Upper lobe of left lung (tissue), 6 donors: ENCODE measurements at regions not wholly inside any gene's neighbourhood (a gene's known extent, or its start where the extent isn't known, plus 50 kb on each side); places are given as distances from the start of the nearest gene placed in this dataset.

Experiments used
- ATAC-seq, 2 donors: fragments of 200-7000 bp; cut with Tn5 transposase; one replicate each; pipeline ENCODE4 v1.9.1; 2022; ENCODE audit warnings: mild to moderate bottlenecking in 2 of 2, moderate library complexity in 2 of 2; ENCODE audit not compliant: low FRiP score in 2 of 2
- DNase-seq, 2 donors: peaks; one replicate each; pipeline ENCODE4 v3.0.0-alpha.2; 2019 to 2020
- H3K27ac ChIP-seq, 4 donors: fragments of 200-600 bp; sonication (generic); one replicate each; pipeline ENCODE4 v1.5.1; 2016 to 2019
- H3K27me3 ChIP-seq, 4 donors: fragments of 200-600 bp; sonication (generic); one replicate each; pipeline ENCODE4 v1.5.1; 2017 to 2019
- H3K36me3 ChIP-seq, 4 donors: fragments of 200-600 bp; sonication (generic); one replicate each; pipeline ENCODE4 v1.5.1; 2016 to 2019
- H3K4me1 ChIP-seq, 4 donors: fragments of 200-600 bp; sonication (generic); one replicate each; pipeline ENCODE4 v1.5.1; 2018 to 2019
- H3K4me3 ChIP-seq, 4 donors: fragments of 200-600 bp; sonication (generic); one replicate each; pipeline ENCODE4 v1.5.1; 2017 to 2019; ENCODE audit warnings: mild to moderate bottlenecking in 2 of 4, moderate library complexity in 1 of 4
- H3K9me3 ChIP-seq, 4 donors: fragments of 200-600 bp; sonication (generic); one replicate each; pipeline ENCODE4 v1.5.1; 2018 to 2019
- EP300 ChIP-seq, 4 donors: sonication (generic); formaldehyde crosslinking; IDR thresholded peaks; one replicate each; pipeline ENCODE4 v1.5.1; 2017; ENCODE audit warnings: antibody characterized with exemption in 4 of 4, control low read depth in 2 of 4
- POLR2A ChIP-seq, 4 donors: fragments of 450-650 bp; IDR thresholded peaks; one replicate each; pipeline ENCODE4 v1.5.1; 2016 to 2017; ENCODE audit warnings: antibody characterized with exemption in 4 of 4, mild to moderate bottlenecking in 2 of 4
- POLR2AphosphoS5 ChIP-seq, 2 donors: sonication (generic); formaldehyde crosslinking; IDR thresholded peaks; one replicate each; pipeline ENCODE4 v1.5.1; 2017; ENCODE audit warnings: antibody characterized with exemption in 2 of 2
- WGBS, 2 donors: methylation state at CpG; one replicate each; pipeline ENCODE4 v1.1.5; 2017 to 2018; 5-methylcytosine and 5-hydroxymethylcytosine counted together
- TF ChIP-seq, protein P1 (sequence below), 6 experiments: fragments of 450-650 bp in 4 of 6; fragments of 200-600 bp in 2 of 6; sonication (generic) in 2 of 6; IDR thresholded peaks; one replicate each; pipeline ENCODE4 v1.5.1; 2016 to 2019; ENCODE audit warnings: antibody characterized with exemption in 6 of 6
- donor health status: DM: no; HTN: no; CAD: no; lungs with moderate emphysema.
- donor health status: DM: no; HTN: yes; CAD: no; lungs with severe emphysema.

DNA sequence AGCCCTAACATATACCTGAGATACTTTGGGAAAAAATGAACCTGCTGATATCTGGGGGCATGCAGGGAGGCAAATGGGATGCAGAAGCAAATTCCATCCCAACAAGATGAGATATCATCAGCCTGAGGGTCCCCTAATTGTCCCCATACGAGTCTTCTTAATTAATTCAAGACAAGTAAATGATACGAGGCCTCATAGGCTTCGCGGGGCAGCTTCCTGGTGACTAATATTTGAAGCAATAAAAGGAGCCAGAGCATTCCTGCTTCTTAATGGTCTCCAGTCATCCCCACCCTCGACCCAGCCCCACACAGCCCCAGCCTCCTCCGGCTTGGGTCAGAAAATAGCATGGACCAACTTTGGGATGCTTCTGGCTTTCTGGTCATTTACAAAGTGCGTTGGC, 99.6 kb upstream of the MSX1 start:
- DNase-seq (no peak), ATAC-seq (no peak)
- H3K27me3 ChIP-seq, result no peaks in the 10 kb centered on the region
- no peak overlapping the region for H3K4me3 ChIP-seq
- no peak overlapping the region for H3K27ac ChIP-seq
- no peaks in the 10 kb centered on the region for H3K4me1 ChIP-seq
- no peaks in the 10 kb centered on the region for H3K36me3 ChIP-seq
- TF ChIP-seq, protein P1, sequence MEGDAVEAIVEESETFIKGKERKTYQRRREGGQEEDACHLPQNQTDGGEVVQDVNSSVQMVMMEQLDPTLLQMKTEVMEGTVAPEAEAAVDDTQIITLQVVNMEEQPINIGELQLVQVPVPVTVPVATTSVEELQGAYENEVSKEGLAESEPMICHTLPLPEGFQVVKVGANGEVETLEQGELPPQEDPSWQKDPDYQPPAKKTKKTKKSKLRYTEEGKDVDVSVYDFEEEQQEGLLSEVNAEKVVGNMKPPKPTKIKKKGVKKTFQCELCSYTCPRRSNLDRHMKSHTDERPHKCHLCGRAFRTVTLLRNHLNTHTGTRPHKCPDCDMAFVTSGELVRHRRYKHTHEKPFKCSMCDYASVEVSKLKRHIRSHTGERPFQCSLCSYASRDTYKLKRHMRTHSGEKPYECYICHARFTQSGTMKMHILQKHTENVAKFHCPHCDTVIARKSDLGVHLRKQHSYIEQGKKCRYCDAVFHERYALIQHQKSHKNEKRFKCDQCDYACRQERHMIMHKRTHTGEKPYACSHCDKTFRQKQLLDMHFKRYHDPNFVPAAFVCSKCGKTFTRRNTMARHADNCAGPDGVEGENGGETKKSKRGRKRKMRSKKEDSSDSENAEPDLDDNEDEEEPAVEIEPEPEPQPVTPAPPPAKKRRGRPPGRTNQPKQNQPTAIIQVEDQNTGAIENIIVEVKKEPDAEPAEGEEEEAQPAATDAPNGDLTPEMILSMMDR (IDR thresholded peaks at IDR 0.05), result no peak
- TF ChIP-seq POLR2A (IDR thresholded peaks at IDR 0.05) (no peak), POLR2AphosphoS5 (IDR thresholded peaks at IDR 0.05) (no peak), EP300 (IDR thresholded peaks at IDR 0.05) (no peak)
- H3K9me3 ChIP-seq, result no peaks in the 10 kb centered on the region
- WGBS, 2 donors, result 82 to 88% methylated on average over 7 of the region's 7 CpGs

DNA sequence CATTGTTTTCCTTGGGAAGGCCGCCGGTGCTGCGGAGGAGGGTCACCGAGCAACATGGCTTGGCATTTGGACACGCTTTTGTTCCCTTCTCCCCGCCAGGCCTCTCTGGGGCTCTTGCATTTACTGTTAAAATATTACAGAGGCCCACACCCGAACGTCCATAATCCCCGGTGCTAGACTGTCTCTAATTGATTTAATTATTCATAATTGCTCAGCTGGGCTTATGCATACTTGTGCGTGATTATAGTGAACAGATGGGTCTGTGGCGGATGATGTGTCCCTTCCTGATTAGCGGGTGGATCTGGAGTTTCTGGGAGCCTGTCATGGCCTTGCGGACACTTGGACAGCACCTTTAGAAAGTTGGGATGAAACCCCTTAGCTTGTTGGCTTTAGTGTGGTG, 100.2 kb upstream of the MSX1 start:
- Histone ChIP-seq H3K4me3 (no peak overlapping the region), H3K36me3 (no peaks in the 10 kb centered on the region), H3K27me3 (no peaks in the 10 kb centered on the region), H3K4me1 (no peaks in the 10 kb centered on the region), H3K27ac (no peak overlapping the region), H3K9me3 (no peaks in the 10 kb centered on the region)
- ATAC-seq (no peak), DNase-seq (no peak)
- WGBS, 2 donors, result 94% methylated on average over 13 of the region's 13 CpGs
- TF ChIP-seq POLR2AphosphoS5 (IDR thresholded peaks at IDR 0.05) (no peak), POLR2A (IDR thresholded peaks at IDR 0.05) (no peak), EP300 (IDR thresholded peaks at IDR 0.05) (no peak)
- TF ChIP-seq, protein P1 (IDR thresholded peaks at IDR 0.05), result no peak

DNA sequence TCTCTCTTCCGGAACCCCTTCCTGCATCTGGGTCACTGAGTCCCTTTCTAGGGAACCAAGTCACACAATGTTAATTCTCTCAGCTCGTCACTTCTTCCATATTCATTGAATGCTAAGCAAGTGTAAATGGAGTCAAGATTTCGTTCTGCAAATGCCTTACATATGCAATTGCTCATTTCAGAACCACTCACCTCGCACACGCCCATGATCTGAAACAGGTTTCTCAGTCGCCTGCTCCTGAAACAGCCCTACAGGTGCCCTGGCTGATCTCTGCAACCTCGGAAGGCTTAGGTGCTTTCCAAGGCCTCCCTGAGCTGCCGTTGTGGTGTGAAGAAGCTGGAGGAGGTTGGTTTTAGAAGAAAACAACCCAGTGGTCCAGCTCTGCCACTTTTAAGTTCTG, 100.8 kb upstream of the MSX1 start:
- Histone ChIP-seq H3K27ac (no peak overlapping the region), H3K4me1 (no peaks in the 10 kb centered on the region), H3K4me3 (no peak overlapping the region), H3K27me3 (no peaks in the 10 kb centered on the region), H3K9me3 (no peaks in the 10 kb centered on the region), H3K36me3 (no peaks in the 10 kb centered on the region)
- DNase-seq, result no peak
- WGBS, 2 donors, result 77 to 87% methylated on average over 8 of the region's 8 CpGs
- ATAC-seq, result no peak
- TF ChIP-seq, protein P1 (IDR thresholded peaks at IDR 0.05), result no peak

DNA sequence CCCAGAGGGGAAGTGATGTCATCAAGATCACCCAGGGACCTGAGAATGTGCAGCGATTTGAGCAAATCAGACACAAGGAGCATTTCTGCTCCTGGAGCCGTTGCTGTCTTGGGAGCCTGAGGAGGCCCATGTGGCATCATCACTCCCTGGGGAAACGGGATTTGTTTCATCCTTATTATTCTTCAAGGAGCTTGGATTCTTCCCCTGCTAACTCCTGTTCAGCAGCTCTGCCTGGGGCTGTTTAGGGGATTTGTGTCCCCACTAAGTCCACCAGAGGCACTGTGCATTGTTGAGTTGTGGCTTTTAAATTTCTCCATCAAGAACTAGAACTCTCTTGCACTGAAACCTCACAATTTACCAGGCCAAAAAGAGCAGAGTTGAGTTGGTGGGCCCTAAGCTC, 104.2 kb upstream of the MSX1 start:
- no peak overlapping the region for H3K27ac ChIP-seq
- TF ChIP-seq, protein P1 (IDR thresholded peaks at IDR 0.05), result no peak
- TF ChIP-seq POLR2AphosphoS5 (IDR thresholded peaks at IDR 0.05), result no peak
- TF ChIP-seq POLR2A (IDR thresholded peaks at IDR 0.05), result no peak
- no peak for TF ChIP-seq EP300 (IDR thresholded peaks at IDR 0.05)
- no peaks in the 10 kb centered on the region for H3K4me1 ChIP-seq
- ATAC-seq (no peak), DNase-seq (no peak)
- H3K9me3 ChIP-seq, result no peaks in the 10 kb centered on the region
- H3K36me3 ChIP-seq, result no peaks in the 10 kb centered on the region
- no peaks in the 10 kb centered on the region for H3K27me3 ChIP-seq
- no peak overlapping the region for H3K4me3 ChIP-seq
- WGBS, 2 donors, result 80 to 89% methylated on average over 3 of the region's 3 CpGs

DNA sequence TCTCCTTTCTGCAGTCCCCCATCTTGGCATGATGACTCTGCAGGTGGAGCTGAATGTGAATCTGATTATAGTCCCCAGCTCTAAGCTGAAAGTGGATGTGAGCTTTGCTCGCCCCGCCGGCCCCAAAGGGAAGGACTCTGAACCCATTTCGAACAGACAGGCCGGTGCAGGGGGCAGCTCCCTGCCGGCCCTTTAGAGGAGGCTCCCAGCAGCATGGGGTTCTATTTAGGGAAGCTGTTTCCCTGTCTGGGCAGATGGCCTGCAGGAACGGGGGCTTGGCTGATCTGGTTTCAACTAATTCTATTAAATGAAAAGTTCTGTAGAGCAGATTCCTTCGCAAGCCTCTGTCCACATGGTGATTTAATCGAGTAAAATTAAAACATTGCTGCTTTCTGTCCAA, 104.8 kb upstream of the MSX1 start:
- Histone ChIP-seq H3K36me3 (no peaks in the 10 kb centered on the region), H3K9me3 (no peaks in the 10 kb centered on the region), H3K27me3 (no peaks in the 10 kb centered on the region), H3K4me3 (no peak overlapping the region), H3K4me1 (no peaks in the 10 kb centered on the region), H3K27ac (no peak overlapping the region)
- 65 to 68% methylated on average over 9 of the region's 9 CpGs for whole genome bisulfite sequencing, 2 donors
- no peak for ATAC-seq
- DNase-seq, result no peak
- no peak for TF ChIP-seq EP300 (IDR thresholded peaks at IDR 0.05)
